HEK293T (cell line): ENCODE measurements at regions not wholly inside any gene's neighbourhood (a gene's known extent, or its start where the extent isn't known, plus 50 kb on each side); places are given as distances from the start of the nearest gene placed in this dataset.

ENCODE experiments used
- CTCF ChIA-PET: fragments of 350-600 bp; formaldehyde crosslinking; extraction: SDS; loops from one replicate; lab custom pipeline; 2021; ENCODE audit warnings: antibody characterized with exemption, inconsistent platforms; lab: Yijun Ruan, JAX
- POLR2A ChIA-PET: fragments of 350-600 bp; formaldehyde crosslinking; extraction: SDS; loops from one replicate; lab custom pipeline; 2020; ENCODE audit warnings: antibody characterized with exemption, inconsistent platforms; lab: Yijun Ruan, JAX
- DNase-seq: peaks from one replicate; pipeline ENCODE4 v3.0.0; 2012; ENCODE audit warnings: mixed read lengths; ENCODE audit errors: extremely low spot score
- ARNT ChIP-seq: fragments of 450-650 bp; IDR thresholded peaks from 2 replicates; pipeline ENCODE4 v1.6.1; 2017; ENCODE audit warnings: mild to moderate bottlenecking
- BHLHE40 ChIP-seq: fragments of 450-650 bp; IDR thresholded peaks from 2 replicates; pipeline ENCODE4 v1.6.1; 2016; ENCODE audit warnings: mild to moderate bottlenecking, moderate library complexity, borderline replicate concordance
- CTBP1 ChIP-seq: fragments of 450-650 bp; IDR thresholded peaks from 2 replicates; pipeline ENCODE4 v1.6.1; 2016; ENCODE audit warnings: borderline replicate concordance
- ELF4 ChIP-seq: fragments of 450-650 bp; IDR thresholded peaks from 2 replicates; pipeline ENCODE4 v1.6.1; 2017; ENCODE audit warnings: antibody characterized with exemption
- FOXA1 ChIP-seq: fragments of 450-650 bp; IDR thresholded peaks from 2 replicates; pipeline ENCODE4 v1.6.1; 2016; ENCODE audit warnings: mild to moderate bottlenecking
- FOXK2 ChIP-seq: fragments of 450-650 bp; IDR thresholded peaks from 2 replicates; pipeline ENCODE4 v1.6.1; 2016; ENCODE audit warnings: mild to moderate bottlenecking
- FOXM1 ChIP-seq: fragments of 450-650 bp; IDR thresholded peaks from 2 replicates; pipeline ENCODE4 v1.6.1; 2017; ENCODE audit warnings: mild to moderate bottlenecking, borderline replicate concordance
- HDGF ChIP-seq: fragments of 450-650 bp; IDR thresholded peaks from 2 replicates; pipeline ENCODE4 v1.6.1; 2017; ENCODE audit warnings: antibody characterized with exemption, borderline replicate concordance
- L3MBTL2 ChIP-seq: fragments of 450-650 bp; conservative IDR thresholded peaks from 2 replicates; pipeline ENCODE4 v1.6.1; 2016; ENCODE audit warnings: mild to moderate bottlenecking
- LEF1 ChIP-seq: fragments of 450-650 bp; IDR thresholded peaks from 2 replicates; pipeline ENCODE4 v1.6.1; 2017; ENCODE audit warnings: mild to moderate bottlenecking, borderline replicate concordance
- NFRKB ChIP-seq: fragments of 450-650 bp; IDR thresholded peaks from 2 replicates; pipeline ENCODE4 v1.6.1; 2016; ENCODE audit warnings: mild to moderate bottlenecking, moderate library complexity
- PKNOX1 ChIP-seq: fragments of 450-650 bp; IDR thresholded peaks from 2 replicates; pipeline ENCODE4 v1.6.1; 2016
- SP1 ChIP-seq: fragments of 450-650 bp; IDR thresholded peaks from 2 replicates; pipeline ENCODE4 v1.6.1; 2017
- SUZ12 ChIP-seq: fragments of 450-650 bp; IDR thresholded peaks from 2 replicates; pipeline ENCODE4 v1.6.1; 2016; ENCODE audit warnings: mild to moderate bottlenecking
- TARDBP ChIP-seq: fragments of 450-650 bp; IDR thresholded peaks from 2 replicates; pipeline ENCODE4 v1.6.1; 2016
- ZNF384 ChIP-seq: fragments of 450-650 bp; IDR thresholded peaks from 2 replicates; pipeline ENCODE4 v1.6.1; 2016

DNA sequence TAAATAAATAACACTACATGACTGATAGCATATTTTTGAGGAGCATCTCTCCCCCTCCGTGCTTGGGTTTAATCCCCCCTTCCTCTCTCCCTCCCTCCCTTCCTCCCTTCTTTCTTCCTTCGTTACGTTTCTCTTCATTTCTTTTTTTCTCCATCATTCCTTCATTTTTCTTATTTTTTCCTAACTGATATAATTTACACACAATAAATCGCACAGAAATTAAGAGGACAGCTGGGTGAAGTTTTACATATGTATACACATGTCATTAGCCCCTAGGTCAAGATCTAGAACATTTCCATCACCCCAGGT lies 51.4 kb upstream of the EZR start:
- TF ChIP-seq SUZ12 (no peak), FOXA1 (no peak), SP1 (no peak), LEF1 (no peak), PKNOX1 (no peak), BHLHE40 (no peak), NFRKB (no peak), ARNT (no peak), L3MBTL2 (no peak), CTBP1 (no peak), FOXM1 (no peak), TARDBP (no peak), ELF4 (no peak), FOXK2 (no peak), ZNF384 (no peak), HDGF (no peak)
- no peak for DNase-seq
- POLR2A ChIA-PET: interaction anchor here (1.4 to 1.9 kb wide), 5 partner anchors 8 to 47 kb away, joined by 4 to 9 read pairs (median 4); no protein-coding TSS in a partner anchor
- CTCF ChIA-PET: no interaction called here

- POLR2A ChIA-PET: interaction anchor here (0.6 to 1.9 kb wide), 28 partner anchors 9 to 152 kb away, joined by 3 to 10 read pairs (median 4); partner anchors contain the start of genes EZR and RSPH3
- TF ChIP-seq L3MBTL2: peak; percentile 96
- TF ChIP-seq TARDBP: no peak
- no peak for TF ChIP-seq FOXK2
- 0 out of 2 replicates have a peak, but pooled peaks have one; percentile 25 for TF ChIP-seq PKNOX1
- no peak for DNase-seq
- CTCF ChIA-PET: interaction anchor here (0.7 to 1.0 kb wide), 3 partner anchors 9 to 127 kb away, joined by 3 read pairs; no protein-coding TSS in a partner anchor
Measured at GRCh38 chr6:158869826-158870648, 50.9 kb upstream of the EZR start.

DNA sequence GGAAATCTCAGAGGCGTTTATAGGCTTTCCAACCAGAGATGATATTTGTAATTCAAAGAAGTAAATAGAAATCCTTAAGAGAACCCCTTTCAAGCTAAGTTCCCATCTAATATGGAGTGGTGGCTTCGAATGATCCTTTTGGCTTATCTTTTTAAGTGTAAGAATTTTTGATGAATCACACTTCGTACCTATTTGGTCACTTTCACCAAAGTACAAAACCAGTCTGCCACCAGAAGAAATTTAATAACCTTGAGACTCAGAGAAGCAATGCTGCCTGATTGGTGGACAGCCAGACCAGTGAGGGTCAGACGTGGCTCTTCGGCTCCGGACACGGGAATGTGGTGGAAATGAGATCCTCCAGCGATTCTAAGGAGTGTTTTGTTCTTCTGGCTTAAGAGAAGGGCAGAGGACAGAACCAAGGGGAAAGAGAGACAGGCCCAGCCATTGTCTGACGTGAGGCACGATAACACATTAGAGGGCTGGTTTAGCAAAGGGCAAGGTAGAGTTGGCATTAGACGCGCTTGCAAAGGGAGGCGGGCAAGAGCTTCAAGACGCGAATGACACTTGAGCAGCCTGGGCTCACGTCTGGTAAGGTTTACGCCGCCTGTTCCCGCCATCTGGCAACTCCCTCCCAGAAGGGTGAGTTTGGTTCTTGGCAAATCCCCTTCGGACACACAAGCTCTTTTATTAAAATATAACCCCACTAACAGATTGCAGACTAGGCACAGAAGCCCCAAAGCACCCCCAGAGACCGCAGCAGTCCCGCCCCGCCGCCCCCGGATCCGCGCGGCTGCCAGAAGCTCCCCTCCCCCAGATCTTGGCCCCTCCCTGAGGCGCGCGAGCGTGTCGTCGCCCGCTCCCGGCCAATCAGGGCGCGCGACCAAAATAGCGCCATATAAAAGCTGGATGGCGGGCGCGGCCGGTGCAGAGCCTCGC lies 50.0 kb upstream of the EZR start:
- TF ChIP-seq CTBP1: no peak
- TF ChIP-seq L3MBTL2: peak; percentile 95
- no peak for TF ChIP-seq ARNT
- peak; percentile 99 for DNase-seq
- ChIA-PET CTCF (interaction anchor here (0.7 to 1.0 kb wide), 3 partner anchors 10 to 126 kb away, joined by 3 read pairs; no protein-coding TSS in a partner anchor), POLR2A (interaction anchor here (0.6 to 2.3 kb wide), 29 partner anchors 10 to 151 kb away, joined by 3 to 10 read pairs (median 4); partner anchors contain the start of genes EZR and RSPH3)
